ENCODE measurements at regions not wholly inside any gene's neighbourhood (a gene's known extent, or its start where the extent isn't known, plus 50 kb on each side); places are given as distances from the start of the nearest gene placed in this dataset.

GRCh38 chr4:18686338-18687037, 664.9 kb upstream of the LCORL start:
- Histone ChIP-seq H3K9me3 (ENCODE audit: insufficient read depth, low read length) (no peaks in the 10 kb centered on the region), H3K79me2 (ENCODE audit: insufficient read depth, low read length) (no peaks in the 10 kb centered on the region), H4K20me1 (ENCODE audit: low read depth, low read length) (no peaks in the 10 kb centered on the region), H3F3A (ENCODE audit: insufficient read depth) (no peaks in the 10 kb centered on the region), H3K4me2 (ENCODE audit: low read depth, low read length, poor library complexity, severe bottlenecking) (no peak overlapping the region), H3K27me3 (ENCODE audit: low read length) (no peaks in the 10 kb centered on the region), H3K4me3 (ENCODE audit: insufficient read depth, low read length, poor library complexity, severe bottlenecking) (no peak overlapping the region), H3K9ac (ENCODE audit: low read length) (no peak overlapping the region), H3K9me2 (replicated peaks; ENCODE audit: insufficient read depth, low read length) (no peaks in the 10 kb centered on the region), H3K27ac (ENCODE audit: low read depth, low read length) (no peak overlapping the region), H2AFZ (ENCODE audit: low read depth, low read length, severe bottlenecking) (no peak overlapping the region), H3K36me3 (ENCODE audit: low read length) (no peaks in the 10 kb centered on the region)
- TF ChIP-seq CTCF (IDR thresholded peaks at IDR 0.05; ENCODE audit: insufficient read depth, low read length, poor library complexity, severe bottlenecking) (no peak), EZH2phosphoT487 (conservative IDR thresholded peaks at IDR 0.05; ENCODE audit: low read length) (no peak)

GRCh38 chr4:18684932-18685331, 663.4 kb upstream of the LCORL start:
- TF ChIP-seq EZH2phosphoT487 (conservative IDR thresholded peaks at IDR 0.05; ENCODE audit: low read length) (no peak), CTCF (IDR thresholded peaks at IDR 0.05; ENCODE audit: insufficient read depth, low read length, poor library complexity, severe bottlenecking) (no peak)
- Histone ChIP-seq H2AFZ (ENCODE audit: low read depth, low read length, severe bottlenecking) (no peak overlapping the region), H3K9me3 (ENCODE audit: insufficient read depth, low read length) (no peaks in the 10 kb centered on the region), H3K79me2 (ENCODE audit: insufficient read depth, low read length) (no peaks in the 10 kb centered on the region), H3F3A (ENCODE audit: insufficient read depth) (no peaks in the 10 kb centered on the region), H3K9me2 (replicated peaks; ENCODE audit: insufficient read depth, low read length) (no peaks in the 10 kb centered on the region), H3K27ac (ENCODE audit: low read depth, low read length) (no peak overlapping the region), H3K9ac (ENCODE audit: low read length) (no peak overlapping the region), H3K27me3 (ENCODE audit: low read length) (no peaks in the 10 kb centered on the region), H3K4me2 (ENCODE audit: low read depth, low read length, poor library complexity, severe bottlenecking) (no peak overlapping the region), H3K4me3 (ENCODE audit: insufficient read depth, low read length, poor library complexity, severe bottlenecking) (no peak overlapping the region), H4K20me1 (ENCODE audit: low read depth, low read length) (no peaks in the 10 kb centered on the region), H3K36me3 (ENCODE audit: low read length) (no peaks in the 10 kb centered on the region)

- Histone ChIP-seq H2AFZ (ENCODE audit: low read depth, low read length, severe bottlenecking) (no peak overlapping the region), H3K4me2 (ENCODE audit: low read depth, low read length, poor library complexity, severe bottlenecking) (no peak overlapping the region), H3F3A (ENCODE audit: insufficient read depth) (no peaks in the 10 kb centered on the region), H3K27ac (ENCODE audit: low read depth, low read length) (no peak overlapping the region), H3K27me3 (ENCODE audit: low read length) (no peaks in the 10 kb centered on the region), H3K4me3 (ENCODE audit: insufficient read depth, low read length, poor library complexity, severe bottlenecking) (no peak overlapping the region), H3K36me3 (ENCODE audit: low read length) (no peaks in the 10 kb centered on the region), H3K79me2 (ENCODE audit: insufficient read depth, low read length) (no peaks in the 10 kb centered on the region), H3K9me2 (replicated peaks; ENCODE audit: insufficient read depth, low read length) (no peaks in the 10 kb centered on the region), H3K9me3 (ENCODE audit: insufficient read depth, low read length) (no peaks in the 10 kb centered on the region), H4K20me1 (ENCODE audit: low read depth, low read length) (no peaks in the 10 kb centered on the region), H3K9ac (ENCODE audit: low read length) (no peak overlapping the region)
- TF ChIP-seq EZH2phosphoT487 (conservative IDR thresholded peaks at IDR 0.05; ENCODE audit: low read length) (no peak), CTCF (IDR thresholded peaks at IDR 0.05; ENCODE audit: insufficient read depth, low read length, poor library complexity, severe bottlenecking) (no peak)
These were observed 655.0 kb upstream of the LCORL start for GRCh38 chr4:18676526-18676915.

All from SU-DHL-6 (cell line).